H9 (cell line): ENCODE measurements at regions not wholly inside any gene's neighbourhood (a gene's known extent, or its start where the extent isn't known, plus 50 kb on each side); places are given as distances from the start of the nearest gene placed in this dataset.

Source experiments
- DNase-seq: peaks from one replicate; pipeline ENCODE4 v3.0.0-alpha.2; 2017
- H2AFZ ChIP-seq: one replicate; pipeline ENCODE4 v1.6.1; 2013; ENCODE audit warnings: mild to moderate bottlenecking, low read length, control low read depth, moderate library complexity
- H2AK5ac ChIP-seq: 2 replicates; pipeline ENCODE4 v1.6.1; 2013; ENCODE audit warnings: low read length, control low read depth, mixed read lengths; ENCODE audit not compliant: insufficient read length
- H2BK120ac ChIP-seq: one replicate; pipeline ENCODE4 v1.6.1; 2013; ENCODE audit warnings: low read depth, mild to moderate bottlenecking, low read length, control low read depth, inconsistent platforms; ENCODE audit not compliant: poor library complexity, severe bottlenecking
- H2BK12ac ChIP-seq: 2 replicates; pipeline ENCODE4 v1.6.1; 2013; ENCODE audit warnings: low read length, control low read depth, mixed read lengths, low read depth; ENCODE audit not compliant: insufficient read length
- H2BK15ac ChIP-seq: 2 replicates; pipeline ENCODE4 v1.6.1; 2013; ENCODE audit warnings: low read depth, low read length, control low read depth
- H2BK20ac ChIP-seq: one replicate; pipeline ENCODE4 v1.6.1; 2013; ENCODE audit warnings: low read depth, mild to moderate bottlenecking, low read length, control low read depth, inconsistent platforms; ENCODE audit not compliant: poor library complexity, severe bottlenecking
- H2BK5ac ChIP-seq: 2 replicates; pipeline ENCODE4 v1.6.1; 2013; ENCODE audit warnings: low read length, control low read depth, mixed read lengths; ENCODE audit not compliant: insufficient read length
- H3K14ac ChIP-seq: 2 replicates; pipeline ENCODE4 v1.6.1; 2013; ENCODE audit warnings: low read length, control low read depth; ENCODE audit not compliant: insufficient read depth
- H3K18ac ChIP-seq: 2 replicates; pipeline ENCODE4 v1.6.1; 2013; ENCODE audit warnings: low read depth, mild to moderate bottlenecking, mixed read lengths, low read length, control low read depth; ENCODE audit not compliant: insufficient read length
- H3K23ac ChIP-seq: 2 replicates; pipeline ENCODE4 v1.6.1; 2013; ENCODE audit warnings: low read length, control low read depth, mixed read lengths, low read depth; ENCODE audit not compliant: insufficient read length
- H3K23me2 ChIP-seq: 2 replicates; pipeline ENCODE4 v1.6.1; 2013; ENCODE audit warnings: low read depth, mild to moderate bottlenecking, mixed read lengths, low read length, control low read depth; ENCODE audit not compliant: insufficient read length, poor library complexity, severe bottlenecking
- H3K27ac ChIP-seq: 2 replicates; pipeline ENCODE4 v1.5.1; 2013; ENCODE audit warnings: low read length, control low read depth, mixed read lengths, low read depth; ENCODE audit not compliant: insufficient read length
- H3K27me3 ChIP-seq: 2 replicates; pipeline ENCODE4 v1.6.1; 2013; ENCODE audit warnings: low read length, control low read depth, inconsistent platforms; ENCODE audit not compliant: insufficient read depth
- H3K4ac ChIP-seq: 2 replicates; pipeline ENCODE4 v1.6.1; 2013; ENCODE audit warnings: low read depth, mild to moderate bottlenecking, control low read depth, inconsistent platforms, low read length, moderate library complexity
- H3K4me1 ChIP-seq: 2 replicates; pipeline ENCODE4 v1.6.1; 2013; ENCODE audit warnings: low read length, control low read depth, inconsistent platforms; ENCODE audit not compliant: insufficient read depth
- H3K4me2 ChIP-seq: 2 replicates; pipeline ENCODE4 v1.6.1; 2013; ENCODE audit warnings: low read length, control low read depth, mixed read lengths; ENCODE audit not compliant: insufficient read length, insufficient read depth
- H3K56ac ChIP-seq: 2 replicates; pipeline ENCODE4 v1.6.1; 2013; ENCODE audit warnings: low read depth, mild to moderate bottlenecking, mixed read lengths, low read length, control low read depth; ENCODE audit not compliant: insufficient read length
- H3K79me1 ChIP-seq: 2 replicates; pipeline ENCODE4 v1.6.1; 2013; ENCODE audit warnings: low read depth, mild to moderate bottlenecking, moderate library complexity, low read length, control low read depth, inconsistent platforms; ENCODE audit not compliant: insufficient read depth, poor library complexity, severe bottlenecking
- H3K79me2 ChIP-seq: 2 replicates; pipeline ENCODE4 v1.6.1; 2013; ENCODE audit warnings: low read length, control low read depth, inconsistent platforms; ENCODE audit not compliant: insufficient read depth
- H3K9ac ChIP-seq: 2 replicates; pipeline ENCODE4 v1.6.1; 2013; ENCODE audit warnings: low read length, control low read depth, mixed read lengths; ENCODE audit not compliant: insufficient read length; ENCODE audit errors: extremely low read depth
- H3K9me3 ChIP-seq: one replicate; pipeline ENCODE4 v1.6.1; 2013; ENCODE audit warnings: low read depth, low read length, inconsistent platforms; ENCODE audit not compliant: control insufficient read depth
- H3T11ph ChIP-seq: one replicate; pipeline ENCODE4 v1.6.1; 2013; ENCODE audit warnings: mild to moderate bottlenecking, low read length, control low read depth, inconsistent platforms
- H4K20me1 ChIP-seq: one replicate; pipeline ENCODE4 v1.6.1; 2013; ENCODE audit not compliant: control insufficient read depth, insufficient read length, insufficient read depth
- H4K5ac ChIP-seq: 2 replicates; pipeline ENCODE4 v1.6.1; 2013; ENCODE audit warnings: low read depth, mild to moderate bottlenecking, mixed read lengths, low read length, control low read depth; ENCODE audit not compliant: insufficient read length
- H4K8ac ChIP-seq: replicated peaks from 2 replicates; pipeline ENCODE4 v1.6.1; 2013; ENCODE audit warnings: low read length, control low read depth, mixed read lengths, low read depth; ENCODE audit not compliant: insufficient read length
- H4K91ac ChIP-seq: 2 replicates; pipeline ENCODE4 v1.6.1; 2013; ENCODE audit warnings: low read depth, mild to moderate bottlenecking, moderate library complexity, mixed read lengths, low read length, control low read depth; ENCODE audit not compliant: insufficient read length
- H3K27ac Mint-ChIP-seq, 3 experiments: 2 replicates in 2 of 3; 3 replicates in 1 of 3; pipeline ENCODE4 v1.8.0; 2020 to 2021; ENCODE audit warnings: mixed read lengths in 3 of 3, mild to moderate bottlenecking in 1 of 3, moderate library complexity in 1 of 3
- H3K27me3 Mint-ChIP-seq: 2 replicates; pipeline ENCODE4 v1.8.0; 2021; ENCODE audit warnings: low read depth, mild to moderate bottlenecking, moderate library complexity, mixed read lengths
- H3K36me3 Mint-ChIP-seq, 3 experiments: 2 replicates in 2 of 3; 3 replicates in 1 of 3; pipeline ENCODE4 v1.8.0; 2020 to 2021; ENCODE audit warnings: low read depth in 3 of 3, mixed read lengths in 3 of 3; ENCODE audit not compliant: insufficient read depth in 1 of 3
- H3K4me1 Mint-ChIP-seq, 2 experiments: 2 replicates each; pipeline ENCODE4 v1.8.0; 2020; ENCODE audit warnings: mixed read lengths in 2 of 2
- H3K4me3 Mint-ChIP-seq, 2 experiments: 2 replicates in 1 of 2; 3 replicates in 1 of 2; pipeline ENCODE4 v1.8.0; 2020 to 2021; ENCODE audit warnings: mild to moderate bottlenecking in 2 of 2, mixed read lengths in 2 of 2, moderate library complexity in 1 of 2
- H3K9me3 Mint-ChIP-seq, 2 experiments: 2 replicates in 1 of 2; 3 replicates in 1 of 2; pipeline ENCODE4 v1.8.0; 2020; ENCODE audit warnings: mild to moderate bottlenecking in 2 of 2, mixed read lengths in 2 of 2, moderate library complexity in 1 of 2
- CTCF ChIP-seq: fragments of 200-600 bp; sonication (generic); conservative IDR thresholded peaks from 3 replicates; pipeline ENCODE4 v1.8.0; 2021; ENCODE audit warnings: antibody characterized with exemption, mild to moderate bottlenecking
- whole genome bisulfite sequencing: extraction: QIAGEN DNeasy Blood & Tissue Kit; methylation state at CpG from one replicate; pipeline ENCODE4 v1.1.7; 2013; ENCODE audit warnings: missing lambda C conversion rate, low lambda C conversion rate, mixed read lengths; ENCODE audit not compliant: insufficient read length; ENCODE audit errors: extremely low coverage; 5-methylcytosine and 5-hydroxymethylcytosine counted together

- no peaks in the 10 kb centered on the region for H3K27me3 Mint-ChIP-seq
- H4K20me1 ChIP-seq = no peaks in the 10 kb centered on the region
- no peak overlapping the region for H2BK120ac ChIP-seq
- no peak overlapping the region for H3K4me2 ChIP-seq
- H3T11ph ChIP-seq = no peak overlapping the region
- H2BK15ac ChIP-seq = no peak overlapping the region
- no peak overlapping the region for H3K4ac ChIP-seq
- no peaks in the 10 kb centered on the region for H3K79me2 ChIP-seq
- H3K27ac Mint-ChIP-seq = no peak overlapping the region
- H3K23me2 ChIP-seq = no peaks in the 10 kb centered on the region
- TF ChIP-seq CTCF = no peak
- no peak overlapping the region for H2BK12ac ChIP-seq
- no peaks in the 10 kb centered on the region for H3K9me3 ChIP-seq
- WGBS = no CpG with 5 or more reads among the region's 2 CpGs
- DNase-seq = no peak
- no peak overlapping the region for H4K8ac ChIP-seq
- no peak overlapping the region for H4K5ac ChIP-seq
- H2BK5ac ChIP-seq = no peak overlapping the region
- H3K9me3 Mint-ChIP-seq = no peaks in the 10 kb centered on the region
- peaks cover 8 to 14% of the 10 kb centered on the region in 2 experiments for H3K4me1 Mint-ChIP-seq
- H3K4me1 ChIP-seq = peaks cover 2% of the 10 kb centered on the region; the same call in 1 of the 2 replicates
- H3K18ac ChIP-seq = no peak overlapping the region
- no peak overlapping the region for H3K14ac ChIP-seq
- no peak overlapping the region for H3K27ac ChIP-seq
- no peak overlapping the region for H2AK5ac ChIP-seq
- no peak overlapping the region for H3K4me3 Mint-ChIP-seq
- H3K23ac ChIP-seq = no peak overlapping the region
- H4K91ac ChIP-seq = no peak overlapping the region
- no peak overlapping the region for H2BK20ac ChIP-seq
- H3K9ac ChIP-seq = no peak overlapping the region
- H3K79me1 ChIP-seq = no peaks in the 10 kb centered on the region
- no peaks in the 10 kb centered on the region for H3K27me3 ChIP-seq
- H2AFZ ChIP-seq = no peak overlapping the region
- no peak overlapping the region for H3K56ac ChIP-seq
- H3K36me3 Mint-ChIP-seq = no peaks in the 10 kb centered on the region
Observed at GRCh38 chr4:111066001-111066400, 443.1 kb upstream of the PITX2 start.
